Nephron (organoid): ENCODE measurements at regions not wholly inside any gene's neighbourhood (a gene's known extent, or its start where the extent isn't known, plus 50 kb on each side); places are given as distances from the start of the nearest gene placed in this dataset.
"Not testable (repeated sequence)": the region's sequence is repeated elsewhere in the genome, so short reads cannot be mapped to it uniquely, and the experiment has no call there.

Experiments used
- H3K27ac Mint-ChIP-seq, 3 experiments: 2 replicates each; pipeline ENCODE4 v1.8.0; 2020; ENCODE audit warnings: mixed read lengths in 3 of 3, mild to moderate bottlenecking in 2 of 3, moderate library complexity in 1 of 3
- H3K27me3 Mint-ChIP-seq: 2 replicates; pipeline ENCODE4 v1.8.0; 2021; ENCODE audit warnings: low read depth, mild to moderate bottlenecking, moderate library complexity, mixed read lengths
- H3K36me3 Mint-ChIP-seq: 2 replicates; pipeline ENCODE4 v1.8.0; 2020; ENCODE audit warnings: low read depth, mixed read lengths
- H3K4me1 Mint-ChIP-seq: 2 replicates; pipeline ENCODE4 v1.8.0; 2020; ENCODE audit warnings: mixed read lengths
- H3K4me3 Mint-ChIP-seq, 3 experiments: 2 replicates each; pipeline ENCODE4 v1.8.0; 2020; ENCODE audit warnings: mild to moderate bottlenecking in 3 of 3, mixed read lengths in 3 of 3, moderate library complexity in 2 of 3
- H3K9me3 Mint-ChIP-seq: 2 replicates; pipeline ENCODE4 v1.8.0; 2020; ENCODE audit warnings: mixed read lengths
- CTCF ChIP-seq, 3 experiments: fragments of 200-600 bp; sonication (generic); IDR thresholded peaks; one replicate each; pipeline ENCODE4 v1.5.0; 2021; ENCODE audit warnings: antibody characterized with exemption in 3 of 3; ENCODE audit not compliant: unreplicated experiment in 3 of 3

- H3K36me3 Mint-ChIP-seq: no peaks in the 10 kb centered on the region
- H3K4me3 Mint-ChIP-seq: no peak overlapping the region
- peaks cover 3% of the 10 kb centered on the region for H3K9me3 Mint-ChIP-seq
- TF ChIP-seq CTCF (IDR thresholded peaks at IDR 0.05; ENCODE audit: unreplicated experiment in 3 of 3): peak; percentile 49 to 65 (median 50)
- H3K4me1 Mint-ChIP-seq: no peaks in the 10 kb centered on the region
- H3K27ac Mint-ChIP-seq: no peak overlapping the region
- H3K27me3 Mint-ChIP-seq: no peaks in the 10 kb centered on the region
Measured at GRCh38 chrX:50988649-50989048, 78.1 kb downstream of the BMP15 start.

GRCh38 chrX:50996930-50997329 is 86.4 kb downstream of the BMP15 start:
- H3K4me3 Mint-ChIP-seq: no peak overlapping the region
- no peaks in the 10 kb centered on the region for H3K36me3 Mint-ChIP-seq
- no peak overlapping the region for H3K27ac Mint-ChIP-seq
- peaks cover 11% of the 10 kb centered on the region for H3K4me1 Mint-ChIP-seq
- no peaks in the 10 kb centered on the region for H3K27me3 Mint-ChIP-seq
- TF ChIP-seq CTCF (IDR thresholded peaks at IDR 0.05; ENCODE audit: unreplicated experiment in 3 of 3): no peak
- no peaks in the 10 kb centered on the region for H3K9me3 Mint-ChIP-seq

- not testable (repeated sequence) for H3K9me3 Mint-ChIP-seq, H3K27me3 Mint-ChIP-seq, H3K27ac Mint-ChIP-seq, H3K4me3 Mint-ChIP-seq, H3K36me3 Mint-ChIP-seq
- H3K4me1 Mint-ChIP-seq: peaks cover 20% of the 10 kb centered on the region
Measured at GRCh38 chrX:51000384-51000783, 89.8 kb downstream of the BMP15 start.

- not testable (repeated sequence) for H3K9me3 Mint-ChIP-seq, H3K27me3 Mint-ChIP-seq, H3K36me3 Mint-ChIP-seq, H3K4me3 Mint-ChIP-seq
- Mint-ChIP-seq H3K4me1 (peaks cover 20% of the 10 kb centered on the region), H3K27ac (peak overlapping the region; percentile 70 to 93 (median 87))
Measured at GRCh38 chrX:51001733-51002632, 91.4 kb downstream of the BMP15 start.

GRCh38 chrX:51006064-51006463 is 95.5 kb downstream of the BMP15 start:
- H3K4me3 Mint-ChIP-seq: no peak overlapping the region
- TF ChIP-seq CTCF (IDR thresholded peaks at IDR 0.05; ENCODE audit: unreplicated experiment in 3 of 3): no peak
- peaks cover 8% of the 10 kb centered on the region for H3K9me3 Mint-ChIP-seq
- H3K36me3 Mint-ChIP-seq: no peaks in the 10 kb centered on the region
- no peaks in the 10 kb centered on the region for H3K27me3 Mint-ChIP-seq
- H3K27ac Mint-ChIP-seq: no peak overlapping the region
- H3K4me1 Mint-ChIP-seq: peaks cover 18% of the 10 kb centered on the region

GRCh38 chrX:51024106-51024696 is 113.7 kb downstream of the BMP15 start:
- no peaks in the 10 kb centered on the region for H3K36me3 Mint-ChIP-seq
- TF ChIP-seq CTCF (IDR thresholded peaks at IDR 0.05; ENCODE audit: unreplicated experiment in 3 of 3): no peak
- H3K27me3 Mint-ChIP-seq: no peaks in the 10 kb centered on the region
- no peaks in the 10 kb centered on the region for H3K4me1 Mint-ChIP-seq
- no peak overlapping the region for H3K27ac Mint-ChIP-seq
- H3K4me3 Mint-ChIP-seq: no peak overlapping the region
- H3K9me3 Mint-ChIP-seq: peaks cover 5% of the 10 kb centered on the region

GRCh38 chrX:51026862-51027261 is 116.3 kb downstream of the BMP15 start:
- Mint-ChIP-seq H3K36me3 (no peaks in the 10 kb centered on the region), H3K27ac (no peak overlapping the region), H3K27me3 (no peaks in the 10 kb centered on the region), H3K4me3 (no peak overlapping the region), H3K4me1 (no peaks in the 10 kb centered on the region), H3K9me3 (peaks cover 2% of the 10 kb centered on the region)
- no peak for TF ChIP-seq CTCF (IDR thresholded peaks at IDR 0.05; ENCODE audit: unreplicated experiment in 3 of 3)
